ENCODE measurements at regions not wholly inside any gene's neighbourhood (a gene's known extent, or its start where the extent isn't known, plus 50 kb on each side); places are given as distances from the start of the nearest gene placed in this dataset.

GRCh38 chr4:66625480-66625879, 919.8 kb downstream of the CENPC start:
- no peaks in the 10 kb centered on the region for H3K4me1 ChIP-seq (ENCODE audit: control insufficient read depth, insufficient read depth, low read length)
- H3K9ac ChIP-seq (ENCODE audit: low read depth, low read length), result no peak overlapping the region
- no peak overlapping the region for H3K4me3 ChIP-seq (ENCODE audit: low read depth, low read length)
- H3K9me3 ChIP-seq (ENCODE audit: control insufficient read depth, insufficient read depth, low read length), result no peaks in the 10 kb centered on the region
- no peaks in the 10 kb centered on the region for H3K27me3 ChIP-seq (ENCODE audit: control insufficient read depth, insufficient read depth, low read length)
- no peaks in the 10 kb centered on the region for H3K36me3 ChIP-seq (ENCODE audit: control insufficient read depth, insufficient read depth, low read length)

GRCh38 chr4:66613591-66613990, 931.7 kb downstream of the CENPC start:
- Histone ChIP-seq H3K4me1 (ENCODE audit: control insufficient read depth, insufficient read depth, low read length) (no peaks in the 10 kb centered on the region), H3K4me3 (ENCODE audit: low read depth, low read length) (no peak overlapping the region), H3K27me3 (ENCODE audit: control insufficient read depth, insufficient read depth, low read length) (no peaks in the 10 kb centered on the region), H3K9me3 (ENCODE audit: control insufficient read depth, insufficient read depth, low read length) (no peaks in the 10 kb centered on the region), H3K36me3 (ENCODE audit: control insufficient read depth, insufficient read depth, low read length) (no peaks in the 10 kb centered on the region), H3K9ac (ENCODE audit: low read depth, low read length) (no peak overlapping the region)

- Histone ChIP-seq H3K4me3 (ENCODE audit: low read depth, low read length) (no peak overlapping the region), H3K4me1 (ENCODE audit: control insufficient read depth, insufficient read depth, low read length) (peaks cover 4% of the 10 kb centered on the region), H3K36me3 (ENCODE audit: control insufficient read depth, insufficient read depth, low read length) (no peaks in the 10 kb centered on the region), H3K27me3 (ENCODE audit: control insufficient read depth, insufficient read depth, low read length) (no peaks in the 10 kb centered on the region), H3K9ac (ENCODE audit: low read depth, low read length) (no peak overlapping the region), H3K9me3 (ENCODE audit: control insufficient read depth, insufficient read depth, low read length) (no peaks in the 10 kb centered on the region)
These were observed 936.3 kb downstream of the CENPC start for GRCh38 chr4:66609014-66609413.

- H3K27me3 ChIP-seq (ENCODE audit: control insufficient read depth, insufficient read depth, low read length), result no peaks in the 10 kb centered on the region
- no peaks in the 10 kb centered on the region for H3K36me3 ChIP-seq (ENCODE audit: control insufficient read depth, insufficient read depth, low read length)
- H3K4me3 ChIP-seq (ENCODE audit: low read depth, low read length), result no peak overlapping the region
- no peaks in the 10 kb centered on the region for H3K9me3 ChIP-seq (ENCODE audit: control insufficient read depth, insufficient read depth, low read length)
- peaks cover 4% of the 10 kb centered on the region for H3K4me1 ChIP-seq (ENCODE audit: control insufficient read depth, insufficient read depth, low read length)
- no peak overlapping the region for H3K9ac ChIP-seq (ENCODE audit: low read depth, low read length)
These were observed 936.6 kb upstream of the EPHA5 start for GRCh38 chr4:66606908-66607307.

GRCh38 chr4:66606215-66606614, 935.9 kb upstream of the EPHA5 start:
- Histone ChIP-seq H3K4me1 (ENCODE audit: control insufficient read depth, insufficient read depth, low read length) (peaks cover 4% of the 10 kb centered on the region), H3K36me3 (ENCODE audit: control insufficient read depth, insufficient read depth, low read length) (no peaks in the 10 kb centered on the region), H3K27me3 (ENCODE audit: control insufficient read depth, insufficient read depth, low read length) (no peaks in the 10 kb centered on the region), H3K9me3 (ENCODE audit: control insufficient read depth, insufficient read depth, low read length) (no peaks in the 10 kb centered on the region), H3K9ac (ENCODE audit: low read depth, low read length) (no peak overlapping the region), H3K4me3 (ENCODE audit: low read depth, low read length) (no peak overlapping the region)

GRCh38 chr4:66604192-66604591, 933.9 kb upstream of the EPHA5 start:
- Histone ChIP-seq H3K4me3 (ENCODE audit: low read depth, low read length) (no peak overlapping the region), H3K36me3 (ENCODE audit: control insufficient read depth, insufficient read depth, low read length) (no peaks in the 10 kb centered on the region), H3K4me1 (ENCODE audit: control insufficient read depth, insufficient read depth, low read length) (peaks cover 4% of the 10 kb centered on the region), H3K9me3 (ENCODE audit: control insufficient read depth, insufficient read depth, low read length) (no peaks in the 10 kb centered on the region), H3K27me3 (ENCODE audit: control insufficient read depth, insufficient read depth, low read length) (no peaks in the 10 kb centered on the region), H3K9ac (ENCODE audit: low read depth, low read length) (no peak overlapping the region)

GRCh38 chr4:66602622-66603021, 932.3 kb upstream of the EPHA5 start:
- Histone ChIP-seq H3K4me3 (ENCODE audit: low read depth, low read length) (no peak overlapping the region), H3K9ac (ENCODE audit: low read depth, low read length) (no peak overlapping the region), H3K27me3 (ENCODE audit: control insufficient read depth, insufficient read depth, low read length) (no peaks in the 10 kb centered on the region), H3K36me3 (ENCODE audit: control insufficient read depth, insufficient read depth, low read length) (no peaks in the 10 kb centered on the region), H3K4me1 (ENCODE audit: control insufficient read depth, insufficient read depth, low read length) (peaks cover 4% of the 10 kb centered on the region), H3K9me3 (ENCODE audit: control insufficient read depth, insufficient read depth, low read length) (no peaks in the 10 kb centered on the region)

GRCh38 chr4:66591968-66592367, 921.7 kb upstream of the EPHA5 start:
- no peak overlapping the region for H3K9ac ChIP-seq (ENCODE audit: low read depth, low read length)
- H3K36me3 ChIP-seq (ENCODE audit: control insufficient read depth, insufficient read depth, low read length), result no peaks in the 10 kb centered on the region
- H3K27me3 ChIP-seq (ENCODE audit: control insufficient read depth, insufficient read depth, low read length), result no peaks in the 10 kb centered on the region
- H3K4me3 ChIP-seq (ENCODE audit: low read depth, low read length), result no peak overlapping the region
- no peaks in the 10 kb centered on the region for H3K4me1 ChIP-seq (ENCODE audit: control insufficient read depth, insufficient read depth, low read length)
- no peaks in the 10 kb centered on the region for H3K9me3 ChIP-seq (ENCODE audit: control insufficient read depth, insufficient read depth, low read length)

- no peaks in the 10 kb centered on the region for H3K9me3 ChIP-seq (ENCODE audit: control insufficient read depth, insufficient read depth, low read length)
- no peak overlapping the region for H3K4me3 ChIP-seq (ENCODE audit: low read depth, low read length)
- no peak overlapping the region for H3K9ac ChIP-seq (ENCODE audit: low read depth, low read length)
- no peaks in the 10 kb centered on the region for H3K4me1 ChIP-seq (ENCODE audit: control insufficient read depth, insufficient read depth, low read length)
- no peaks in the 10 kb centered on the region for H3K27me3 ChIP-seq (ENCODE audit: control insufficient read depth, insufficient read depth, low read length)
- H3K36me3 ChIP-seq (ENCODE audit: control insufficient read depth, insufficient read depth, low read length), result no peaks in the 10 kb centered on the region
These were observed 920.4 kb upstream of the EPHA5 start for GRCh38 chr4:66590488-66591215.

GRCh38 chr4:66589183-66589582, 918.9 kb upstream of the EPHA5 start:
- Histone ChIP-seq H3K9ac (ENCODE audit: low read depth, low read length) (no peak overlapping the region), H3K9me3 (ENCODE audit: control insufficient read depth, insufficient read depth, low read length) (no peaks in the 10 kb centered on the region), H3K27me3 (ENCODE audit: control insufficient read depth, insufficient read depth, low read length) (no peaks in the 10 kb centered on the region), H3K36me3 (ENCODE audit: control insufficient read depth, insufficient read depth, low read length) (no peaks in the 10 kb centered on the region), H3K4me3 (ENCODE audit: low read depth, low read length) (no peak overlapping the region), H3K4me1 (ENCODE audit: control insufficient read depth, insufficient read depth, low read length) (no peaks in the 10 kb centered on the region)

- no peaks in the 10 kb centered on the region for H3K27me3 ChIP-seq (ENCODE audit: control insufficient read depth, insufficient read depth, low read length)
- no peaks in the 10 kb centered on the region for H3K9me3 ChIP-seq (ENCODE audit: control insufficient read depth, insufficient read depth, low read length)
- H3K4me1 ChIP-seq (ENCODE audit: control insufficient read depth, insufficient read depth, low read length), result no peaks in the 10 kb centered on the region
- no peak overlapping the region for H3K4me3 ChIP-seq (ENCODE audit: low read depth, low read length)
- H3K9ac ChIP-seq (ENCODE audit: low read depth, low read length), result no peak overlapping the region
- H3K36me3 ChIP-seq (ENCODE audit: control insufficient read depth, insufficient read depth, low read length), result no peaks in the 10 kb centered on the region
These were observed 915.5 kb upstream of the EPHA5 start for GRCh38 chr4:66585767-66586166.

- H3K36me3 ChIP-seq (ENCODE audit: control insufficient read depth, insufficient read depth, low read length), result no peaks in the 10 kb centered on the region
- H3K9ac ChIP-seq (ENCODE audit: low read depth, low read length), result no peak overlapping the region
- H3K4me3 ChIP-seq (ENCODE audit: low read depth, low read length), result no peak overlapping the region
- no peaks in the 10 kb centered on the region for H3K9me3 ChIP-seq (ENCODE audit: control insufficient read depth, insufficient read depth, low read length)
- no peaks in the 10 kb centered on the region for H3K4me1 ChIP-seq (ENCODE audit: control insufficient read depth, insufficient read depth, low read length)
- no peaks in the 10 kb centered on the region for H3K27me3 ChIP-seq (ENCODE audit: control insufficient read depth, insufficient read depth, low read length)
These were observed 907.6 kb upstream of the EPHA5 start for GRCh38 chr4:66577922-66578321.

Measured in iPS-15b (cell line).